Esophagus (tissue), 2 donors: ENCODE measurements at regions not wholly inside any gene's neighbourhood (a gene's known extent, or its start where the extent isn't known, plus 50 kb on each side); places are given as distances from the start of the nearest gene placed in this dataset.

Source experiments
- H3K27ac ChIP-seq, 2 donors: one replicate each; pipeline ENCODE4 v1.5.1; 2013; ENCODE audit warnings: low read depth in 2 of 2, mild to moderate bottlenecking in 2 of 2, inconsistent platforms in 1 of 2, low read length in 1 of 2, moderate library complexity in 1 of 2
- H3K27me3 ChIP-seq, 2 donors: one replicate each; pipeline ENCODE4 v1.6.1; 2013; ENCODE audit warnings: low read length in 2 of 2, control low read depth in 1 of 2, mild to moderate bottlenecking in 1 of 2; ENCODE audit not compliant: insufficient read depth in 2 of 2, control insufficient read depth in 1 of 2
- H3K36me3 ChIP-seq, 2 donors: one replicate each; pipeline ENCODE4 v1.6.1; 2013; ENCODE audit warnings: low read length in 1 of 2; ENCODE audit not compliant: control insufficient read depth in 2 of 2, insufficient read depth in 2 of 2
- H3K4me1 ChIP-seq, 2 donors: one replicate each; pipeline ENCODE4 v1.6.1; 2013; ENCODE audit warnings: low read length in 1 of 2; ENCODE audit not compliant: control insufficient read depth in 2 of 2, insufficient read depth in 2 of 2
- H3K4me3 ChIP-seq, 2 donors: one replicate each; pipeline ENCODE4 v1.5.1; 2013; ENCODE audit warnings: low read length in 2 of 2, mild to moderate bottlenecking in 2 of 2, low read depth in 1 of 2, moderate library complexity in 1 of 2
- H3K9me3 ChIP-seq, 2 donors: one replicate each; pipeline ENCODE4 v1.6.1; 2013; ENCODE audit warnings: mild to moderate bottlenecking in 2 of 2, low read depth in 1 of 2, low read length in 1 of 2, moderate library complexity in 1 of 2; ENCODE audit not compliant: control insufficient read depth in 2 of 2, insufficient read depth in 1 of 2
- WGBS, 2 donors: extraction: QIAGEN DNeasy Blood & Tissue Kit; methylation state at CpG; one replicate each; pipeline ENCODE4 v1.1.7; 2013; 5-methylcytosine and 5-hydroxymethylcytosine counted together
- donor health status: healthy with polysubstance abuse.
- donor health status: Bipolar disorder and iron deficiency.

DNA sequence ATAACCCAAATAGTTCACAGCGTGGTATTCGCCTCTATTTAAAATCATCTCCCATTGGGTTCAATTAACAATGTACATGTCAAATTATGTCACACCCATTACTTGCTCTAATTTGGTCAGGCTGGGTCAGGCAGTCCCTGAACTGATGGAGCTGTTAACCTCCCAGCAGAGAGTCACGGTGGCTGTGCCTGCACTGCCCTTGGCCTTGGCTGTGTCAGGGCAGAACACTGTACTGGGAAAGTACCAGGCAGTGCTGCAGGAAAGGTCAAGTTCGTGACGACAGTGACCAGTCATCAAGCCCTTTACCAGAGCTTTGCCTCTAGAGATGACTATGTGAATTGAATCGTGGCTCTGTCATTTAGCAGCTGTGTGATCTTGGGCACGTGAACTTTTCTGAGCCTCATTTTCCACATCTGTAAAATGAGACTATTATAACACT is 100.0 kb downstream of the ARF6 start:
- no peaks in the 10 kb centered on the region for H3K27me3 ChIP-seq
- peaks cover 0 to 3% of the 10 kb centered on the region in 2 donors for H3K4me1 ChIP-seq
- H3K27ac ChIP-seq, result no peak overlapping the region
- no peaks in the 10 kb centered on the region for H3K9me3 ChIP-seq
- no peaks in the 10 kb centered on the region for H3K36me3 ChIP-seq
- H3K4me3 ChIP-seq, result no peak overlapping the region
- 65 to 71% methylated on average over 7 of the region's 7 CpGs for WGBS, 2 donors

DNA sequence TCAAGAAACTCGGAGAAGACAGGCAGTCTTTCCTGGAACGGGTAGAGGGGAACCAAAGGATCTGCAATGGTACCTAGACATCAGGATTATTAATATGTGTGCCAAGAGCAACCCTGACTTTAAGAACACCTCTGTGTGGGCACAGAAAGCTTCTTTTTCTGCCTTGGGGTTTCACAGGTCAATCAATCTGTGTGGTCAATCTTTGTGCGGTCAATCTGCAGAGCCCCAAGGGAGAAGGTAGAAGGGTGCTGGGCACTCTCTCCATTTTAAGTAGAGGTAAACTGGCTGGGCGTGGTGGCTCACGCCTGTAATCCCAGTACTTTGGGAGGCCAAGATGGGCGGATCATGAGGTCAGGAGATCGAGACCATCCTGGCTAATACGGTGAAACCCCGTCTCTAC is 100.7 kb downstream of the ARF6 start:
- H3K36me3 ChIP-seq, result no peaks in the 10 kb centered on the region
- peaks cover 0 to under 1% of the 10 kb centered on the region in 2 donors for H3K4me1 ChIP-seq
- H3K9me3 ChIP-seq, result no peaks in the 10 kb centered on the region
- 91% methylated on average over 9 of the region's 9 CpGs for WGBS, 2 donors
- no peaks in the 10 kb centered on the region for H3K27me3 ChIP-seq
- no peak overlapping the region for H3K27ac ChIP-seq
- no peak overlapping the region for H3K4me3 ChIP-seq

DNA sequence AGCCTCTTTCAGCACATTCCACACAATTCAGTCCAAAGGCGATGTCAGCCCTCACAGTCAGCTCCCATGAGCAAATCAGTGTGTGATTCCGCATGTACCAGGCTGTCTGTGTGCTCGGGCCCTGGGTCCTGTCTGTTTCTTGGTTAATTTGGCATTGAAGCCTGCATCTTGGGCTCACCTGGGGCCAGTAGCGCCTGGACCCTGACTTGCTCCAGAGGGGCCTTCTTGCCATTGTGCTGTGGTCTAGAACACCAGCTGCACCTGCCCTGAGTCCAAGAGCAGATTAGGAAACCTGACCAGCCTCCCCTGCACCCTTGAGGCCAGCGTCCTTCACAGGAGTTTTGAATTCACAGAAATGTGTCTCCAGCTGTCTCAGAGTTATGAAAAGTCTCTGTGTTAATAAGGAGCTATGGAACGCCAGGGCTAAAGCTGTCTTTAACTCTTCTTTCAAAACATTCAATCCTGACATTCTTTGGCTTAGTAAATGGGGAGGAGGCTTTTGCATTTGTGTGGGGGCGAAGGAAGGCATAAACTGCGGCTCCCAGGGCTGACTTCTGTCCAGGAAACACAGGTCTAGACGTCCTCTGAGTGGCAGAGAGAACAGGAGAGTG is 102.2 kb downstream of the ARF6 start:
- Histone ChIP-seq H3K4me3 (no peak overlapping the region), H3K36me3 (no peaks in the 10 kb centered on the region)

DNA sequence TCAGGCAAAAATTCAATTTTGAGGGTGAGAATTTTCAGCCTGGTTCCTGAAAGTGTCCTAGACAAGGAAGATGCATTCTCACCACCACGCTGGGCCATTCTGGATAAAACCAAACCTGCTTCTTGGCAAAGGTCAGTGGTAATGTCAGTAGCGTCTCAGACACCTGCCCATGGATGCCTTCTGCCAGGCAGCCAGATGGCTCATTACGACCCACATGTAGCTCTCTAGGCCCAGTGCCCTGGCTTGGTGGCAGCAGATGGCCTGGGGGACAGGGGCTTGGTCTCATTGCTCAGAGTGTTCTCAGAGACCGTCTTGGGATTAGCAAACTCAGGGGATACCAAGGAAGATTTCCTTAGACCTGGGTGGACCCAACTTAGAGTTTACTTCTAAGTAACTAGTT is 105.1 kb downstream of the ARF6 start:
- Histone ChIP-seq H3K36me3 (no peaks in the 10 kb centered on the region), H3K27me3 (no peaks in the 10 kb centered on the region), H3K9me3 (no peaks in the 10 kb centered on the region), H3K4me1 (peaks cover 4 to 13% of the 10 kb centered on the region in 2 donors), H3K4me3 (no peak overlapping the region), H3K27ac (peak overlapping the region in 1 of 2 donors; percentile 76)
- 93 to 94% methylated on average over 4 of the region's 4 CpGs for WGBS, 2 donors

More for the DNA sequence above, 102.2 kb downstream of the ARF6 start:
- Histone ChIP-seq H3K27me3 (no peaks in the 10 kb centered on the region), H3K9me3 (no peaks in the 10 kb centered on the region), H3K27ac (peak overlapping the region in 1 of 2 donors; percentile 26), H3K4me1 (peaks cover 1 to 2% of the 10 kb centered on the region in 2 donors)
- 75 to 81% methylated on average over 9 of the region's 9 CpGs for WGBS, 2 donors

DNA sequence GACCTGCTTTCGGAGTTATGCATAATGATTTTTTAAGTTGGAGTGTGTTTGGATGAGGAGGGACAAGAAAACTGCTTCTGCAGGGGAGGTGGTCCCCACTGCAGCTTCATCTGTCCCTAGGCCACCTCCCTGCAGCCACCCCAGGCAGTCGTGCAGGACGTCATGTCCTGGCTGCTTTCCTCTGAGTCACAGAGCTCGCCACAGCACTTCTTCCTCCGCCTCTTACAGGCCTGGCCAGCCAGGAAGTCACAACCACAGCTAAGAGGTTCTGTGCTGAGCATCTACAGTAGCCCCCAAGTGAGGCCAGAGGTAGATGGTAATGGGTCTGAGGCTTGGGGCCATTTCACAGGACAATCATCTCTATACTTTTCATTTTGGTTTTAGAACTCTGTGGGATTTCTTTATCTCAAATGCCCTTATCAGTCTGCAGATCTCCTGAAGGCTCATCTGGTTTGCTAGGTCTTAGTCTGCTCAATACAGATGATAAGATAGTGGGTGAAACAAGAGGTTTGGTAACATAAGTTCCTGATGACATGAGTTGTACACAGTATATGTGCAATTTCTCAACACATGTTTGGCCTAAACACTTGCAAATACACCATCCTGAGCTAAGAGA is 106.4 kb downstream of the ARF6 start:
- WGBS, 2 donors, result 29 to 33% methylated on average over 5 of the region's 5 CpGs
- Histone ChIP-seq H3K27ac (peak overlapping the region; percentile 89 to 99), H3K27me3 (no peaks in the 10 kb centered on the region), H3K4me1 (peaks cover 4 to 13% of the 10 kb centered on the region in 2 donors), H3K36me3 (no peaks in the 10 kb centered on the region), H3K9me3 (no peaks in the 10 kb centered on the region), H3K4me3 (no peak overlapping the region)

DNA sequence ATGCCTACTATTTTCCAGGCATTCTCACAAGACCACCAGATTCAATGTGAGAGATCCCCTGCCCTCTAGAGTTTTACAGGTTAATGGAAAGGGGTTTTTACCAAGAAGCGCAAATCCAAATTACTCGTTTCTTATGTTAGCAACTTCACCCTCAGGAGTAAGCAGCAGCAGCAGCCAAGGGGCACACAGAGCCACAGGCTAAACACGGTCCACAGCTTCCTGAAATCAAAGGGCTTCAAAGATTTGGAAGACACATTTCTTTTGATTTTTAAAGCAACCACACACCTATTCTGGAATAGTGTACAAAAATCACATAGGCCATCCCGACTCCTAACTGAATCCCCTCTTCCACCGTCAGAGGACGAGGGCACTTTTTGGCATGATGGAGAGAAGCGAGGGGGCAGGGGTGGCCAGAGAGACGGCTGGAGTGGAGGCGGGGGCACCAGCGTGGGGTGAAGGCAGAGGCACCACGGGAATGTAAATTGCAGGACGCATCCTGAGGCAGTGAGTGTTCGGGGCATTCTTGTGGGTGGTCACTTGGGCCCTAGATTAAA is 107.0 kb downstream of the ARF6 start:
- peaks cover 4 to 13% of the 10 kb centered on the region in 2 donors for H3K4me1 ChIP-seq
- H3K27ac ChIP-seq, result peak overlapping the region; percentile 99
- H3K27me3 ChIP-seq, result no peaks in the 10 kb centered on the region
- H3K4me3 ChIP-seq, result no peak overlapping the region
- H3K9me3 ChIP-seq, result no peaks in the 10 kb centered on the region
- no peaks in the 10 kb centered on the region for H3K36me3 ChIP-seq
- WGBS, 2 donors, result 40 to 55% methylated on average over 13 of the region's 13 CpGs

DNA sequence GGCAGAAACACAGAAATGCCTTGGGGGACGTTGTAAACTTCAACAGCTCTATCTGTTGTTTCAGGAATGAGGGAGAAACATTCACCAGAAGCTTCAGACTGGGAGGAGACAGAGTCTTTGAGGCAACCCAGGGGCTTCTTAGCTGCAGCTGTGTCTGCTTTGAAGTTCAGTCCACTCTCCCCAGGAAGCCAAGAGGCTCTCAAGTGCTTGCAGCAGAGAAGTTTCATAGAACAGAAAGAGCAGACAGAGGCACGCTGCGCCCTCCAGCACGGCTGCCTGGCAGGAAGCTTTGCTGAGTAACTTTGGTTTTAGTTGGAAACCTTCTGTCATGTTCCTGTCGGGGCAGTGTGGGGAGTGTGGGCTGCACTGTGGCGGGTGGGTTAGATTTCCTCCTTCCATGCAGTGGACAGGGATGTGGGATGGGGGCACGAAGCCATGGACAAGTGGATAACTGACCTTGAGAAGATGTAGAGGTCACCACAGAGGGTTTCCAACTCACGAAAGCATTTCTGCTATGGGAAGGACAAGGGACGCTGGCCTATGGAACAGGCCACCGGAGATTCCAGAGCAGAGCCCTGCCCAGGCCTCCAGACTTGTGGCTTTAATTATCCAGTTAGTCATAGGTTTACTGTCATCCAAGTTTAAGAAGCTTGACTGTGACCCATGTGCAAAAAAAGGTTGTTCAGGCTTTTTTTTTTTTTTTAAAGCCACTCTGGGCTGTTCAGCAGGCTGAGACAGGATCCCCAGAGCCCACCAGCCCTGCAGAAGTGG is 107.7 kb downstream of the ARF6 start:
- WGBS, 2 donors, result 6 to 15% methylated on average over 10 of the region's 10 CpGs
- peaks cover 4 to 13% of the 10 kb centered on the region in 2 donors for H3K4me1 ChIP-seq

DNA sequence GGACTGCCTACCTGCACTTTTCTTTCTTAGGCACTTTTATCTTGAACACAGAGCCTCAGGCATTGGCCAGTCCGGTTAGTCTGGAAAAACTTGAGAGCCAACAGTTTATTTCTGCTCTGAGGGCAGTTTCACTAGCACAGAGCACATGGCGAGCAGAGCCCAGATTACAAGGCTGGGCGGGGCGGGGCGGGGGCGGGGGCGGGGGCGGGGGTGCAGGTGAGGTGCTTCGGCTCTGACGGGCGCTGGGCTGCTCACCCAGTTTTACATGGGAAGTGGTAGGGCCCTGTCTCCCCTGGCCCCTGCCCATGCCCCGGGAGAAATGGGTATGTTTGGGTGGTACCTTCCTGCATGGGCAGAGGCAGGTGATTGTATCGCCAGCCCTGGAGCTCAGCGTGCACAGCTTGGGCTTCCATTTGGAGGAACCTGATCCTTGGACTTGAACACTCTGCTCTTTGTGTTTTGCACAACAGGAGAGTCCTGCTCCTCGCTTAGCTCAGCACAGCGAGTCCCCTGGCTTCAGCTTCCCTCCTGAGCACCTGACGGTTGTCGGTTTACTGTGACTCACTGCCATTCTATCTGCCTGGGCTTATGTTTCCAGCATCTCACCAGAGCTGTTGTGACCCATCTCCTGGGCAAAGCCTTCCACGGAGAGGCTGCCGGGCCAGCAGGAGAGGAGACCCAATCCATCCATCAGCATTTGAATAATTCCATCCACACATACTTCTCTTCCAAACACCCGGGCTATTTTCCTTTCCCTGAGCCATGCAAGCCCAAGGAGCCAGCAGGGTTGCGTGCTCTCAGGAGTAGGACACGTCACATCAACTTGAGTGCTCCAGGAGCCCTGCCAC is 108.5 kb downstream of the ARF6 start:
- Histone ChIP-seq H3K4me1 (peaks cover 4 to 13% of the 10 kb centered on the region in 2 donors), H3K4me3 (peak overlapping the region in 1 of 2 donors; percentile 13)

More for the DNA sequence above, 107.7 kb downstream of the ARF6 start:
- H3K27me3 ChIP-seq, result no peaks in the 10 kb centered on the region
- no peaks in the 10 kb centered on the region for H3K9me3 ChIP-seq
- H3K4me3 ChIP-seq, result peak overlapping the region; percentile 13 to 14
- no peaks in the 10 kb centered on the region for H3K36me3 ChIP-seq
- H3K27ac ChIP-seq, result peak overlapping the region; percentile 99

More for the DNA sequence above, 108.5 kb downstream of the ARF6 start:
- Histone ChIP-seq H3K36me3 (no peaks in the 10 kb centered on the region), H3K27me3 (no peaks in the 10 kb centered on the region), H3K27ac (peak overlapping the region; percentile 99), H3K9me3 (no peaks in the 10 kb centered on the region)
- 29 to 33% methylated on average over 23 of the region's 23 CpGs for WGBS, 2 donors
